ENCODE measurements at regions not wholly inside any gene's neighbourhood (a gene's known extent, or its start where the extent isn't known, plus 50 kb on each side); places are given as distances from the start of the nearest gene placed in this dataset.

GRCh38 chr20:51985013-51985415 is 182.7 kb upstream of the SALL4 start:
- peak overlapping the region; percentile 68 for H3K27ac Mint-ChIP-seq (ENCODE audit: unreplicated experiment)
- intact Hi-C loops (cut with micrococcal nuclease; ENCODE audit: unreplicated experiment): no loop called here
- H3K9me3 Mint-ChIP-seq (ENCODE audit: unreplicated experiment): no peaks in the 10 kb centered on the region
- CTCF ChIA-PET: interaction anchor here (0.6 to 1.2 kb wide), 4 partner anchors 19 to 285 kb away, joined by 5 to 8 read pairs (median 7); no protein-coding TSS in a partner anchor
- H3K4me3 ChIP-seq (ENCODE audit: low read depth, low read length): no peak overlapping the region
- H3K4me1 Mint-ChIP-seq (ENCODE audit: low read depth, unreplicated experiment): peaks cover 9% of the 10 kb centered on the region
- H3K27me3 ChIP-seq (replicated peaks; ENCODE audit: control insufficient read depth, insufficient read depth, low read length): no peaks in the 10 kb centered on the region
- peaks cover 8% of the 10 kb centered on the region for H3K4me1 ChIP-seq
- no peak overlapping the region for H3K4me3 Mint-ChIP-seq (ENCODE audit: unreplicated experiment)
- no peaks in the 10 kb centered on the region for H3K9me3 ChIP-seq
- no TSS peak for BruUV-seq (replicated peaks)
- DNase-seq: peak in 1 of 2 experiments; percentile 33
- no peaks in the 10 kb centered on the region for H3K36me3 Mint-ChIP-seq (ENCODE audit: insufficient read depth, unreplicated experiment)
- H3K36me3 ChIP-seq (ENCODE audit: control insufficient read depth, insufficient read depth, low read length): no peaks in the 10 kb centered on the region
- no peak for TF ChIP-seq CTCF (IDR thresholded peaks at IDR 0.05; ENCODE audit: insufficient read depth in 1 of 2, low read depth in 1 of 2, low read length in 1 of 2, severe bottlenecking in 1 of 2, unreplicated experiment in 1 of 2)
- H3K27me3 Mint-ChIP-seq (ENCODE audit: insufficient read depth, unreplicated experiment): no peaks in the 10 kb centered on the region
- POLR2A ChIA-PET: interaction anchor here (0.5 to 0.6 kb wide), 2 partner anchors 46 to 284 kb away, joined by 4 to 6 read pairs; no protein-coding TSS in a partner anchor

GRCh38 chr20:51980277-51980676 is 178.0 kb upstream of the SALL4 start:
- intact Hi-C loops (cut with micrococcal nuclease; ENCODE audit: unreplicated experiment): no loop called here
- TF ChIP-seq CTCF (IDR thresholded peaks at IDR 0.05; ENCODE audit: insufficient read depth in 1 of 2, low read depth in 1 of 2, low read length in 1 of 2, severe bottlenecking in 1 of 2, unreplicated experiment in 1 of 2): no peak

GRCh38 chr20:51979226-51979625 is 176.9 kb upstream of the SALL4 start:
- Histone ChIP-seq H3K9me3 (peaks cover 9% of the 10 kb centered on the region), H3K27me3 (replicated peaks; ENCODE audit: control insufficient read depth, insufficient read depth, low read length) (no peaks in the 10 kb centered on the region), H3K36me3 (ENCODE audit: control insufficient read depth, insufficient read depth, low read length) (no peaks in the 10 kb centered on the region), H3K4me1 (no peaks in the 10 kb centered on the region), H3K4me3 (ENCODE audit: low read depth, low read length) (no peak overlapping the region)
- CTCF ChIA-PET: no interaction called here
- no peak overlapping the region for H3K4me3 Mint-ChIP-seq (ENCODE audit: unreplicated experiment)
- peak in 1 of 2 experiments; percentile 31 for DNase-seq
- no peaks in the 10 kb centered on the region for H3K4me1 Mint-ChIP-seq (ENCODE audit: low read depth, unreplicated experiment)
- no peaks in the 10 kb centered on the region for H3K27me3 Mint-ChIP-seq (ENCODE audit: insufficient read depth, unreplicated experiment)
- no TSS peak for BruUV-seq (replicated peaks)
- POLR2A ChIA-PET: interaction anchor here (0.7 kb wide), 1 partner anchor 132 kb away, joined by 7 read pairs; no protein-coding TSS in a partner anchor
- no peak for TF ChIP-seq CTCF (IDR thresholded peaks at IDR 0.05; ENCODE audit: insufficient read depth in 1 of 2, low read depth in 1 of 2, low read length in 1 of 2, severe bottlenecking in 1 of 2, unreplicated experiment in 1 of 2)
- peaks cover 30% of the 10 kb centered on the region for H3K9me3 Mint-ChIP-seq (ENCODE audit: unreplicated experiment)
- intact Hi-C loops (cut with micrococcal nuclease; ENCODE audit: unreplicated experiment): no loop called here
- no peaks in the 10 kb centered on the region for H3K36me3 Mint-ChIP-seq (ENCODE audit: insufficient read depth, unreplicated experiment)
- H3K27ac Mint-ChIP-seq (ENCODE audit: unreplicated experiment): no peak overlapping the region

More at GRCh38 chr20:51980277-51980676, 178.0 kb upstream of the SALL4 start:
- Mint-ChIP-seq H3K4me1 (ENCODE audit: low read depth, unreplicated experiment) (peaks cover 7% of the 10 kb centered on the region), H3K9me3 (ENCODE audit: unreplicated experiment) (peaks cover 30% of the 10 kb centered on the region), H3K4me3 (ENCODE audit: unreplicated experiment) (no peak overlapping the region), H3K36me3 (ENCODE audit: insufficient read depth, unreplicated experiment) (no peaks in the 10 kb centered on the region), H3K27me3 (ENCODE audit: insufficient read depth, unreplicated experiment) (no peaks in the 10 kb centered on the region), H3K27ac (ENCODE audit: unreplicated experiment) (no peak overlapping the region)
- H3K4me1 ChIP-seq: peaks cover 8% of the 10 kb centered on the region
- no TSS peak for BruUV-seq (replicated peaks)
- H3K4me3 ChIP-seq (ENCODE audit: low read depth, low read length): no peak overlapping the region
- H3K36me3 ChIP-seq (ENCODE audit: control insufficient read depth, insufficient read depth, low read length): no peaks in the 10 kb centered on the region
- ChIA-PET POLR2A (no interaction called here), CTCF (interaction anchor here (0.5 kb wide), 1 partner anchor 314 kb away, joined by 4 read pairs; no protein-coding TSS in a partner anchor)
- peaks cover 9% of the 10 kb centered on the region for H3K9me3 ChIP-seq
- DNase-seq: peak in 1 of 2 experiments; percentile 37
- no peaks in the 10 kb centered on the region for H3K27me3 ChIP-seq (replicated peaks; ENCODE audit: control insufficient read depth, insufficient read depth, low read length)

Measured in Caco-2 (cell line).